Testis (tissue), 2 donors: ENCODE measurements at regions not wholly inside any gene's neighbourhood (a gene's known extent, or its start where the extent isn't known, plus 50 kb on each side); places are given as distances from the start of the nearest gene placed in this dataset.
"Not testable (repeated sequence)": the region's sequence is repeated elsewhere in the genome, so short reads cannot be mapped to it uniquely, and the experiment has no call there.

Source experiments
- DNase-seq: peaks from one replicate; pipeline ENCODE4 v3.0.0-alpha.2; 2019
- H3K27ac ChIP-seq, 2 donors: fragments of 200-600 bp; sonication (generic); one replicate each; pipeline ENCODE4 v1.5.1; 2019
- H3K27me3 ChIP-seq: fragments of 200-600 bp; sonication (generic); one replicate; pipeline ENCODE4 v1.5.1; 2019
- H3K36me3 ChIP-seq: fragments of 200-600 bp; sonication (generic); one replicate; pipeline ENCODE4 v1.5.1; 2017; ENCODE audit warnings: low read depth; ENCODE audit errors: missing control alignments
- H3K4me1 ChIP-seq: fragments of 200-600 bp; sonication (generic); one replicate; pipeline ENCODE4 v1.5.1; 2019
- H3K4me3 ChIP-seq, 2 donors: fragments of 200-600 bp; sonication (generic); one replicate each; pipeline ENCODE4 v1.5.1; 2017 to 2019
- H3K9me3 ChIP-seq: fragments of 200-600 bp; sonication (generic); one replicate; pipeline ENCODE4 v1.5.1; 2017
- CTCF ChIP-seq, 3 experiments: fragments of 450-650 bp in 2 of 3; fragments of 200-600 bp in 1 of 3; sonication (generic) in 1 of 3; IDR thresholded peaks; one replicate each; pipeline ENCODE4 v1.5.1; 2016 to 2019; ENCODE audit warnings: antibody characterized with exemption in 3 of 3, mild to moderate bottlenecking in 2 of 3, moderate library complexity in 1 of 3
- POLR2A ChIP-seq: fragments of 450-650 bp; IDR thresholded peaks from one replicate; pipeline ENCODE4 v1.6.1; 2017; ENCODE audit warnings: antibody characterized with exemption, mild to moderate bottlenecking, moderate library complexity
- WGBS, 2 donors: methylation state at CpG; one replicate each; pipeline ENCODE4 v1.1.5; 2018; 5-methylcytosine and 5-hydroxymethylcytosine counted together
- intact Hi-C: fragments of 100-400 bp; cut with DNase I; formaldehyde crosslinking; loops from one replicate; pipeline ENCODE4 v1.15.1; 2023; ENCODE audit warnings: low total_unique reads

GRCh38 chr20:11178946-11179654 lies 505.3 kb upstream of the JAG1 start:
- Histone ChIP-seq H3K36me3 (no peaks in the 10 kb centered on the region), H3K27ac (no peak overlapping the region), H3K9me3 (no peaks in the 10 kb centered on the region), H3K27me3 (no peaks in the 10 kb centered on the region), H3K4me1 (no peaks in the 10 kb centered on the region), H3K4me3 (no peak overlapping the region)
- intact Hi-C loops: no loop called here
- no peak for DNase-seq
- TF ChIP-seq CTCF (IDR thresholded peaks at IDR 0.05): no peak
- no peak for TF ChIP-seq POLR2A
- 92 to 99% methylated on average over 3 of the region's 3 CpGs for WGBS, 2 donors

DNA sequence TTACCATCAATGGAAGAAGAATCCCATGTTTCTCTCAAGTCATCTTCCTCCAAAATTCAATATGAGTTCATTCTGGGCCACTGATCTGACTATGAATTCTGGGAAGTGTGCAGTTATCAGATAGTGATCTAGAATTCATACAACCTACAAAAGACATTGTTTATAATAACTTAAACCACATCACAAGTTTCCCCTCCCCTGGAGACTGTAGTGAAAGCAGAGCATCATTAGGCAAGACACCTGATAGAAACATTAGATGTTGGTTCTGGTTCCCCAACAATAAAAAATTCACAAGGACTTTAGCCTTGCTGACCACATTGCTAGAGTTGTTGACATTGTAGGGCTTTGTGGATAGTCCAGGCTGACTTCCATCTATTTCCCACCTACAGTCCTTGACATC lies 506.4 kb upstream of the JAG1 start:
- H3K4me1 ChIP-seq: no peaks in the 10 kb centered on the region

DNA sequence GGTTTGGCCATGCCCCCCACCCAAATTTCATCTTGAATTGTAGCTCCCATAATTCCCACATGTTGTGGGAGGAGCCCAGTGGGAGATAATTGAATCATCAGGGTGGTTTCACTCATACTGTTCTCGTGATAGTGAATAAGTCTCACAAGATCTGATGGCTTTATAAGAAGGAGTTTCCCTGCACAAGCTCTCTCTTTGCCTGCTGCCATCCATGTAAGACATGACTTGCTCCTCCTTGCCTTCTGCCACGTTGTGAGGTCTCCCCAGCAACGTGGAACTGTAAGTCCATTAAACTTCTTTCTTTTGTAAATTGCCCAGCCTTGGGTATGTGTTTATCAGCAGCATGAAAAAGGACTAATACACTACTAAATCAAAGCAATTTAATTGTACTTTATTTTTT lies 507.3 kb upstream of the JAG1 start:
- H3K4me1 ChIP-seq, H3K36me3 ChIP-seq, H3K9me3 ChIP-seq, H3K27ac ChIP-seq, H3K27me3 ChIP-seq, intact Hi-C loops, DNase-seq, H3K4me3 ChIP-seq: not testable (repeated sequence)
- 84 to 86% methylated on average over 3 of the region's 3 CpGs for WGBS, 2 donors

More for the DNA sequence above, 506.4 kb upstream of the JAG1 start:
- no peak for DNase-seq
- no peaks in the 10 kb centered on the region for H3K9me3 ChIP-seq
- no peak overlapping the region for H3K4me3 ChIP-seq
- no peaks in the 10 kb centered on the region for H3K36me3 ChIP-seq
- H3K27me3 ChIP-seq: no peaks in the 10 kb centered on the region
- intact Hi-C loops: no loop called here
- TF ChIP-seq CTCF (IDR thresholded peaks at IDR 0.05): no peak
- no peak for TF ChIP-seq POLR2A
- no peak overlapping the region for H3K27ac ChIP-seq

GRCh38 chr20:11181966-11182365 lies 508.2 kb upstream of the JAG1 start:
- Histone ChIP-seq H3K36me3 (no peaks in the 10 kb centered on the region), H3K4me1 (no peaks in the 10 kb centered on the region), H3K9me3 (no peaks in the 10 kb centered on the region), H3K27ac (no peak overlapping the region), H3K4me3 (no peak overlapping the region), H3K27me3 (no peaks in the 10 kb centered on the region)
- DNase-seq: no peak
- intact Hi-C loops: no loop called here
- TF ChIP-seq POLR2A (no peak), CTCF (IDR thresholded peaks at IDR 0.05) (no peak)
- 92 to 97% methylated on average over 3 of the region's 3 CpGs for WGBS, 2 donors

- H3K27ac ChIP-seq: no peak overlapping the region
- no peaks in the 10 kb centered on the region for H3K9me3 ChIP-seq
- TF ChIP-seq CTCF (IDR thresholded peaks at IDR 0.05) (no peak), POLR2A (no peak)
- H3K36me3 ChIP-seq: no peaks in the 10 kb centered on the region
- no peak overlapping the region for H3K4me3 ChIP-seq
- H3K27me3 ChIP-seq: no peaks in the 10 kb centered on the region
- H3K4me1 ChIP-seq: no peaks in the 10 kb centered on the region
- DNase-seq: no peak
- intact Hi-C loops: no loop called here
- WGBS, 2 donors: 96 to 100% methylated on average over 1 of the region's 1 CpG
Measured at GRCh38 chr20:11182720-11183119, 508.9 kb upstream of the JAG1 start.
